NCI-H2029 (cell line): ENCODE measurements at regions not wholly inside any gene's neighbourhood (a gene's known extent, or its start where the extent isn't known, plus 50 kb on each side); places are given as distances from the start of the nearest gene placed in this dataset.

Experiments
- DNase-seq: peaks from one replicate; lab custom pipeline; 2025; lab: John Stamatoyannopoulos, UW

- no peak for DNase-seq
Observed at GRCh38 chr18:41621177-41621576, 333.9 kb upstream of the PIK3C3 start.

- no peak for DNase-seq
Observed at GRCh38 chr18:41618147-41618546, 336.9 kb upstream of the PIK3C3 start.

GRCh38 chr18:41617647-41618046 lies 337.4 kb upstream of the PIK3C3 start:
- no peak for DNase-seq

- DNase-seq = no peak
Observed at GRCh38 chr18:41613003-41613609, 341.9 kb upstream of the PIK3C3 start.

GRCh38 chr18:41604964-41605363 lies 350.1 kb upstream of the PIK3C3 start:
- DNase-seq = no peak

- DNase-seq = no peak
Observed at GRCh38 chr18:41602034-41602433, 353.0 kb upstream of the PIK3C3 start.

GRCh38 chr18:41600693-41601391 lies 354.2 kb upstream of the PIK3C3 start:
- no peak for DNase-seq

GRCh38 chr18:41599466-41599865 lies 355.6 kb upstream of the PIK3C3 start:
- DNase-seq = no peak

GRCh38 chr18:41594582-41594981 lies 360.5 kb upstream of the PIK3C3 start:
- peak; percentile 47 for DNase-seq

GRCh38 chr18:41593171-41593675 lies 361.8 kb upstream of the PIK3C3 start:
- DNase-seq = no peak

GRCh38 chr18:41587976-41588375 lies 367.1 kb upstream of the PIK3C3 start:
- DNase-seq = no peak

- no peak for DNase-seq
Observed at GRCh38 chr18:41585512-41585911, 369.5 kb upstream of the PIK3C3 start.

GRCh38 chr18:41579185-41579584 lies 375.8 kb upstream of the PIK3C3 start:
- DNase-seq = no peak

- no peak for DNase-seq
Observed at GRCh38 chr18:41577529-41577928, 377.5 kb upstream of the PIK3C3 start.

- DNase-seq = no peak
Observed at GRCh38 chr18:41576643-41577042, 378.4 kb upstream of the PIK3C3 start.

- DNase-seq = no peak
Observed at GRCh38 chr18:41569867-41570266, 385.2 kb upstream of the PIK3C3 start.

GRCh38 chr18:41561961-41562360 lies 393.1 kb upstream of the PIK3C3 start:
- DNase-seq = no peak

GRCh38 chr18:41558715-41559114 lies 396.3 kb upstream of the PIK3C3 start:
- no peak for DNase-seq

- no peak for DNase-seq
Observed at GRCh38 chr18:41553716-41554115, 401.3 kb upstream of the PIK3C3 start.

GRCh38 chr18:41548521-41549260 lies 406.3 kb upstream of the PIK3C3 start:
- DNase-seq = no peak

GRCh38 chr18:41545091-41545888 lies 409.7 kb upstream of the PIK3C3 start:
- DNase-seq = no peak

- no peak for DNase-seq
Observed at GRCh38 chr18:41543815-41544214, 411.2 kb upstream of the PIK3C3 start.
